ENCODE measurements at regions not wholly inside any gene's neighbourhood (a gene's known extent, or its start where the extent isn't known, plus 50 kb on each side); places are given as distances from the start of the nearest gene placed in this dataset.

DNA sequence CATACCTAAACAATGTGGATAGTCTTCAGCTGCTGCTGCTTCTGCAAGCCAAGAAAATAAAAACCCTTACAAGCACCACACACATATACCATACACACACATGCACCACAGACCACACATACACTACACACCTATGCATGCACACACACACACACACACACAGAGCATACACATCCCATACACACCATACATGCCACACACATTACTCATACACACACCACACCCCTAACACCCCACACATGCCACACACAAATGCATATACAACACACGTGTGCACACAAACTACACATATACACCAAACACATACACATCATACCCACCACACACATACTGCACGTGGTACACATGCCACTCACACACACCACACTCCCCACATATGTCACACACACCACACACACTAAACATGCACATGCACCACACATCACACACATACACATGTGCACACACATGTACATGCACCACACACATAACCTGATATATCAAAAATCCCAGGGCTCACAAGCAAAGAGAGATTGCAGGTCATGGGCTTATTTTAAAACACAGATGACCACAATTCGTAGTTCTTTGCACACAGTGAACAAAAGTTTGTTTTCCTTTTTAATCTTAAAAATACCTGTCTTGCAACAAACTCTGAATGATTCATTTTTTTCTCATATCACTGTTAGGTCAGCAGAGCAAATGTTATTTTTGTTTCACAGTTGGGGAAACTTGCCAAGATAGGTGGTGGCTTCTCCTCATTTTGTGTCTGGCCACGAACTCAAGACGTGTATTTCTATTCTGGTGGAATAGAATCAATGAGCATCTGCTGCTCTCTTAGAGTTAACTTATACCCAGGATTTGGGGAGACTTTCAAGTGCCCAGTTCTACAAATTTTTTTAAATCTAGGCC is 456.6 kb downstream of the FGF9 start:
- Histone ChIP-seq H3K36me3 (ENCODE audit: control insufficient read depth in 2 of 2, extremely low read depth in 1 of 2, insufficient read depth in 2 of 2, low read length in 2 of 2) (no peaks in the 10 kb centered on the region), H3K4me1 (ENCODE audit: control insufficient read depth, extremely low read depth, insufficient read depth, low read length) (no peaks in the 10 kb centered on the region), H3K9ac (ENCODE audit: control insufficient read depth, extremely low read depth, insufficient read depth, low read length) (no peak overlapping the region), H3K9me3 (ENCODE audit: control insufficient read depth, low read depth, low read length) (no peaks in the 10 kb centered on the region), H3K9me1 (ENCODE audit: control insufficient read depth, extremely low read depth, insufficient read depth, low read length) (no peaks in the 10 kb centered on the region), H3K79me2 (ENCODE audit: control insufficient read depth, insufficient read depth, low read length) (no peaks in the 10 kb centered on the region), H3K27me3 (ENCODE audit: control insufficient read depth, extremely low read depth, insufficient read depth, low read length) (no peaks in the 10 kb centered on the region), H3K27ac (ENCODE audit: control insufficient read depth, insufficient read depth, low read length) (no peak overlapping the region), H2AFZ (ENCODE audit: control insufficient read depth, low read length) (no peak overlapping the region), H4K20me1 (ENCODE audit: control insufficient read depth, extremely low read depth, insufficient read depth, low read length) (no peaks in the 10 kb centered on the region), H3K4me2 (ENCODE audit: control insufficient read depth, extremely low read depth, insufficient read depth, low read depth, low read length) (no peak overlapping the region), H3K4me3 (ENCODE audit: control insufficient read depth in 2 of 3, extremely low read depth in 1 of 3, insufficient read depth in 2 of 3, low read depth in 1 of 3, low read length in 3 of 3) (no peak overlapping the region)
- TF ChIP-seq, protein P1, sequence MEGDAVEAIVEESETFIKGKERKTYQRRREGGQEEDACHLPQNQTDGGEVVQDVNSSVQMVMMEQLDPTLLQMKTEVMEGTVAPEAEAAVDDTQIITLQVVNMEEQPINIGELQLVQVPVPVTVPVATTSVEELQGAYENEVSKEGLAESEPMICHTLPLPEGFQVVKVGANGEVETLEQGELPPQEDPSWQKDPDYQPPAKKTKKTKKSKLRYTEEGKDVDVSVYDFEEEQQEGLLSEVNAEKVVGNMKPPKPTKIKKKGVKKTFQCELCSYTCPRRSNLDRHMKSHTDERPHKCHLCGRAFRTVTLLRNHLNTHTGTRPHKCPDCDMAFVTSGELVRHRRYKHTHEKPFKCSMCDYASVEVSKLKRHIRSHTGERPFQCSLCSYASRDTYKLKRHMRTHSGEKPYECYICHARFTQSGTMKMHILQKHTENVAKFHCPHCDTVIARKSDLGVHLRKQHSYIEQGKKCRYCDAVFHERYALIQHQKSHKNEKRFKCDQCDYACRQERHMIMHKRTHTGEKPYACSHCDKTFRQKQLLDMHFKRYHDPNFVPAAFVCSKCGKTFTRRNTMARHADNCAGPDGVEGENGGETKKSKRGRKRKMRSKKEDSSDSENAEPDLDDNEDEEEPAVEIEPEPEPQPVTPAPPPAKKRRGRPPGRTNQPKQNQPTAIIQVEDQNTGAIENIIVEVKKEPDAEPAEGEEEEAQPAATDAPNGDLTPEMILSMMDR (optimal IDR thresholded peaks at IDR 0.05 in 1 of 3, IDR thresholded peaks at IDR 0.05 in 1 of 3, conservative IDR thresholded peaks at IDR 0.05 in 1 of 3; ENCODE audit: extremely low read depth in 1 of 3, insufficient read depth in 2 of 3, low read length in 3 of 3), result no peak
- TF ChIP-seq EZH2 (IDR thresholded peaks at IDR 0.05; ENCODE audit: low read length), result no peak
- DNase-seq (ENCODE audit: low read depth, low spot score) (no peak), FAIRE-seq (no peak)
- dilution Hi-C loops (cut with MboI; ENCODE audit: extremely low pct_ligation_motif_present, low sequenced_read_pairs), result no loop called here

DNA sequence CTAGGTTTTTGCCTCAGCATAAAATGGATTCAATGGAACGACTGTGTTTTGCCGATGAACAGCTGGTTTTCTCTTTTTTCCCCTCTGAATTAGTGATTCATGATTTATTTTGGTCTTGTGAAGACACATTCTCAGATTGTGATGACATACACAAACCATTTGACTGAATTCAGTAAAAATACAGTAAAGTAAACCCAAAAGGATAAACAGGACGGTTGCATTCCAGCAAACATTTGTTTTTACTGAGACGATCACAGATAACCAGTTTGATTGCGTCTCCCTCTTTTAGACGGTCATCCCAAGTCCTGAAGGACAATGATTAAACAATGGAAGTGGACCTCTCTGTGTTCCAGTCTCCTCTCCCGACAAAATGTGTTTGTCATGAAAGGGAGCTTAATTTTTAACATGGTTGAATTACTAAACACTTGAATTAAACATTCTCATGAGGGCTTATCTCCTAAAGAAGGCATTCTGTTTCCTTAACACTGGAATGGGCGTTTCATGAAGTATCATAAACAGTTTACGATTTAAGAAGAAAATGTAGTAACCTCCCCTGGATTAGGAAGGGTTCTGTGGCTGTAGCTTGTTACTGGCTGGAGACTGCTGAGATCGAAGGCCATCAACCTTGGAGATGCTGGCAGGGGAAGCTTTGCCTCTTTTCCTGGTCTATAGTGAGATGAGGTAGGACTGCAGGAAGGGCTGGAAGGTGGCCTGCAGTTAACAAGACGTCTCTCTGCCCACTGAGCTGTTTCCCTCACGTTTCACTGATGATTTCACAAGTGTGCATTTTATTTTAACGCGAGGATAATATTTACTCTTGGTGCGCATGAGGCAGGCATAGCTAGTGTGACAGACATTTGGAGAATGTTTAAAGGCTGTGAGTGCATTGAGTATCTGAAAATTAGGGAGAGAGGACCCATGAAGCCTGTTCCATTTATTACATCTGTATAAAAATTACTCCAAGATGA is 457.9 kb downstream of the FGF9 start:
- Histone ChIP-seq H3K36me3 (ENCODE audit: control insufficient read depth in 2 of 2, extremely low read depth in 1 of 2, insufficient read depth in 2 of 2, low read length in 2 of 2) (no peaks in the 10 kb centered on the region), H3K9me1 (ENCODE audit: control insufficient read depth, extremely low read depth, insufficient read depth, low read length) (no peaks in the 10 kb centered on the region), H3K27me3 (ENCODE audit: control insufficient read depth, extremely low read depth, insufficient read depth, low read length) (no peaks in the 10 kb centered on the region), H4K20me1 (ENCODE audit: control insufficient read depth, extremely low read depth, insufficient read depth, low read length) (no peaks in the 10 kb centered on the region), H3K9me3 (ENCODE audit: control insufficient read depth, low read depth, low read length) (no peaks in the 10 kb centered on the region), H3K4me3 (ENCODE audit: control insufficient read depth in 2 of 3, extremely low read depth in 1 of 3, insufficient read depth in 2 of 3, low read depth in 1 of 3, low read length in 3 of 3) (no peak overlapping the region), H2AFZ (ENCODE audit: control insufficient read depth, low read length) (no peak overlapping the region), H3K79me2 (ENCODE audit: control insufficient read depth, insufficient read depth, low read length) (no peaks in the 10 kb centered on the region), H3K9ac (ENCODE audit: control insufficient read depth, extremely low read depth, insufficient read depth, low read length) (no peak overlapping the region), H3K27ac (ENCODE audit: control insufficient read depth, insufficient read depth, low read length) (no peak overlapping the region), H3K4me2 (ENCODE audit: control insufficient read depth, extremely low read depth, insufficient read depth, low read depth, low read length) (no peak overlapping the region), H3K4me1 (ENCODE audit: control insufficient read depth, extremely low read depth, insufficient read depth, low read length) (no peaks in the 10 kb centered on the region)
- DNase-seq (ENCODE audit: low read depth, low spot score) (no peak), FAIRE-seq (no peak)
- dilution Hi-C loops (cut with MboI; ENCODE audit: extremely low pct_ligation_motif_present, low sequenced_read_pairs), result no loop called here
- no peak for TF ChIP-seq EZH2 (IDR thresholded peaks at IDR 0.05; ENCODE audit: low read length)
- TF ChIP-seq, protein P1 (optimal IDR thresholded peaks at IDR 0.05 in 1 of 3, IDR thresholded peaks at IDR 0.05 in 1 of 3, conservative IDR thresholded peaks at IDR 0.05 in 1 of 3; ENCODE audit: extremely low read depth in 1 of 3, insufficient read depth in 2 of 3, low read length in 3 of 3), result no peak

Data from keratinocyte (primary cell).